ENCODE measurements at regions not wholly inside any gene's neighbourhood (a gene's known extent, or its start where the extent isn't known, plus 50 kb on each side); places are given as distances from the start of the nearest gene placed in this dataset.

- DNase-seq: no peak
These were observed 608.6 kb downstream of the CCDC171 start for GRCh38 chr9:16161483-16161882.

- no peak for DNase-seq
These were observed 617.3 kb downstream of the CCDC171 start for GRCh38 chr9:16170119-16170518.

GRCh38 chr9:16171911-16172310, 619.1 kb downstream of the CCDC171 start:
- DNase-seq: no peak

- no peak for DNase-seq
These were observed 620.0 kb downstream of the CCDC171 start for GRCh38 chr9:16172796-16173195.

GRCh38 chr9:16174915-16175314, 622.1 kb downstream of the CCDC171 start:
- DNase-seq: no peak

GRCh38 chr9:16175461-16175860, 622.6 kb downstream of the CCDC171 start:
- DNase-seq: no peak

- DNase-seq: no peak
These were observed 625.5 kb downstream of the CCDC171 start for GRCh38 chr9:16178294-16178693.

GRCh38 chr9:16179566-16179965, 626.7 kb downstream of the CCDC171 start:
- DNase-seq: no peak

- no peak for DNase-seq
These were observed 627.2 kb downstream of the CCDC171 start for GRCh38 chr9:16180091-16180490.

GRCh38 chr9:16180546-16180945, 627.7 kb downstream of the CCDC171 start:
- no peak for DNase-seq

GRCh38 chr9:16181539-16181938, 628.7 kb downstream of the CCDC171 start:
- DNase-seq: no peak

GRCh38 chr9:16182784-16183183, 629.9 kb downstream of the CCDC171 start:
- DNase-seq: no peak

GRCh38 chr9:16184964-16185646, 632.3 kb downstream of the CCDC171 start:
- DNase-seq: no peak

GRCh38 chr9:16191191-16191590, 638.3 kb downstream of the CCDC171 start:
- no peak for DNase-seq

GRCh38 chr9:16191691-16192402, 639.0 kb downstream of the CCDC171 start:
- peak; percentile 28 for DNase-seq

- DNase-seq: no peak
These were observed 639.7 kb downstream of the CCDC171 start for GRCh38 chr9:16192403-16193017.

GRCh38 chr9:16193066-16193465, 640.2 kb downstream of the CCDC171 start:
- no peak for DNase-seq

- DNase-seq: no peak
These were observed 643.4 kb downstream of the CCDC171 start for GRCh38 chr9:16196206-16196605.

GRCh38 chr9:16197578-16198370, 644.9 kb downstream of the CCDC171 start:
- no peak for DNase-seq

- DNase-seq: no peak
These were observed 646.2 kb downstream of the CCDC171 start for GRCh38 chr9:16198996-16199395.

- no peak for DNase-seq
These were observed 649.4 kb downstream of the CCDC171 start for GRCh38 chr9:16202221-16202620.

GRCh38 chr9:16202914-16203728, 650.3 kb downstream of the CCDC171 start:
- DNase-seq: no peak

Measured in DMS153 (cell line).